ENCODE measurements at regions not wholly inside any gene's neighbourhood (a gene's known extent, or its start where the extent isn't known, plus 50 kb on each side); places are given as distances from the start of the nearest gene placed in this dataset.

DNA sequence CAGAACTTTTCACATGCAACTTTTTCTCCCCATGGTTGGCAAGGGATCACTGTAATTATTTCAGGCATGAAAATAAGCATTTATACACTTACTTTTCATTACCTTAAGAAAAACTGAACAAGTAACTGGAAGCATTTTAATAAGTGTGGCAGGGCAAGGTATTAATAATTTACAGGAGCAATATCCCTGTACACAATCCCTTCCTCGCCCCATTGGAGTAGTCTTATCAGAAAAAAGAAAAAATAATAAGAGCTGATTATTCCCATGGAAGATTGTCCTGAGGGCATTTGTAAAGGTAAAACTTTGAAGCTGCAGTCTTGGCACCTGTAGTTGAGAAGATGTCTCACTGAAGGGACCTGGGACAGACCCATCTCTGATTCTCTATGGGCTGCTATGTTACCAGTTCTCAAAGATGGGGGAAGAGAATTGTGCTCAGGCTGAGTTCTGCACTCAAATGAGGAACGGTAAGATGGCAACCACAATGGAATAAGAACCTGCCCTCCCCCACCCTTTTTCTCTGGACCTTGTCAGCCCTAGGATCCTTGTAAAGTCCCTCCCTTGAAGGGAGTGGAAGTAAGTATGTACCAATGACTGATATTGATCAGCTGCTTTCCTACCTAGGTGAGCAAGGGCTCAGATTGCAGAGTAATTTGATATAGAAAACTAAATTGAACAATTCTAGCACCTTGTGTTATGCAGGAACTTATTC, 70.0 kb upstream of the AHI1 start:
- no peaks in the 10 kb centered on the region for H3K79me2 ChIP-seq (ENCODE audit: insufficient read depth, low read length)
- FAIRE-seq, result no peak
- H3K27me3 ChIP-seq (ENCODE audit: control insufficient read depth in 1 of 2, insufficient read depth in 2 of 2, low read length in 2 of 2), result no peaks in the 10 kb centered on the region; a peak in 1 of 5 replicates
- H2AFZ ChIP-seq (ENCODE audit: low read length), result no peak overlapping the region
- BruUV-seq (replicated peaks), result no TSS peak
- H3K4me3 ChIP-seq (replicated peaks in 1 of 3; ENCODE audit: insufficient read depth in 1 of 3, low read depth in 2 of 3, low read length in 3 of 3), result no peak overlapping the region
- TF ChIP-seq MYC (CRISPR knock-in tag; IDR thresholded peaks at IDR 0.05; ENCODE audit: borderline replicate concordance) (no peak), ZFX (CRISPR knock-in tag; IDR thresholded peaks at IDR 0.05; ENCODE audit: low read depth) (no peak), ZNF710 (CRISPR knock-in tag; IDR thresholded peaks at IDR 0.05; ENCODE audit: borderline replicate concordance) (no peak), U2AF1 (optimal IDR thresholded peaks at IDR 0.05; ENCODE audit: low read depth, low read length) (no peak), SNAPC2 (CRISPR knock-in tag; IDR thresholded peaks at IDR 0.05) (no peak), ZNF383 (CRISPR knock-in tag; IDR thresholded peaks at IDR 0.05; ENCODE audit: borderline replicate concordance) (no peak), CHD2 (IDR thresholded peaks at IDR 0.05; ENCODE audit: low read depth, low read length) (no peak), ZBTB7A (CRISPR knock-in tag; IDR thresholded peaks at IDR 0.05) (no peak), ZNF441 (CRISPR knock-in tag; IDR thresholded peaks at IDR 0.05; ENCODE audit: borderline replicate concordance) (no peak), ZNF709 (CRISPR knock-in tag; IDR thresholded peaks at IDR 0.05) (no peak), ZBTB42 (CRISPR knock-in tag; IDR thresholded peaks at IDR 0.05) (no peak), ZNF558 (CRISPR knock-in tag; IDR thresholded peaks at IDR 0.05; ENCODE audit: borderline replicate concordance) (no peak), ISL2 (CRISPR knock-in tag; IDR thresholded peaks at IDR 0.05) (no peak), KDM3A (CRISPR knock-in tag; IDR thresholded peaks at IDR 0.05; ENCODE audit: low read depth) (no peak), ZFP1 (CRISPR knock-in tag; IDR thresholded peaks at IDR 0.05) (no peak), ZNF468 (CRISPR knock-in tag; IDR thresholded peaks at IDR 0.05) (no peak), MXD3 (CRISPR knock-in tag; IDR thresholded peaks at IDR 0.05) (no peak)
- TF ChIP-seq, protein P1, sequence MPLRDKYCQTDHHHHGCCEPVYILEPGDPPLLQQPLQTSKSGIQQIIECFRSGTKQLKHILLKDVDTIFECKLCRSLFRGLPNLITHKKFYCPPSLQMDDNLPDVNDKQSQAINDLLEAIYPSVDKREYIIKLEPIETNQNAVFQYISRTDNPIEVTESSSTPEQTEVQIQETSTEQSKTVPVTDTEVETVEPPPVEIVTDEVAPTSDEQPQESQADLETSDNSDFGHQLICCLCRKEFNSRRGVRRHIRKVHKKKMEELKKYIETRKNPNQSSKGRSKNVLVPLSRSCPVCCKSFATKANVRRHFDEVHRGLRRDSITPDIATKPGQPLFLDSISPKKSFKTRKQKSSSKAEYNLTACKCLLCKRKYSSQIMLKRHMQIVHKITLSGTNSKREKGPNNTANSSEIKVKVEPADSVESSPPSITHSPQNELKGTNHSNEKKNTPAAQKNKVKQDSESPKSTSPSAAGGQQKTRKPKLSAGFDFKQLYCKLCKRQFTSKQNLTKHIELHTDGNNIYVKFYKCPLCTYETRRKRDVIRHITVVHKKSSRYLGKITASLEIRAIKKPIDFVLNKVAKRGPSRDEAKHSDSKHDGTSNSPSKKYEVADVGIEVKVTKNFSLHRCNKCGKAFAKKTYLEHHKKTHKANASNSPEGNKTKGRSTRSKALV (CRISPR knock-in tag; IDR thresholded peaks at IDR 0.05), result no peak
- TF ChIP-seq, protein P2, sequence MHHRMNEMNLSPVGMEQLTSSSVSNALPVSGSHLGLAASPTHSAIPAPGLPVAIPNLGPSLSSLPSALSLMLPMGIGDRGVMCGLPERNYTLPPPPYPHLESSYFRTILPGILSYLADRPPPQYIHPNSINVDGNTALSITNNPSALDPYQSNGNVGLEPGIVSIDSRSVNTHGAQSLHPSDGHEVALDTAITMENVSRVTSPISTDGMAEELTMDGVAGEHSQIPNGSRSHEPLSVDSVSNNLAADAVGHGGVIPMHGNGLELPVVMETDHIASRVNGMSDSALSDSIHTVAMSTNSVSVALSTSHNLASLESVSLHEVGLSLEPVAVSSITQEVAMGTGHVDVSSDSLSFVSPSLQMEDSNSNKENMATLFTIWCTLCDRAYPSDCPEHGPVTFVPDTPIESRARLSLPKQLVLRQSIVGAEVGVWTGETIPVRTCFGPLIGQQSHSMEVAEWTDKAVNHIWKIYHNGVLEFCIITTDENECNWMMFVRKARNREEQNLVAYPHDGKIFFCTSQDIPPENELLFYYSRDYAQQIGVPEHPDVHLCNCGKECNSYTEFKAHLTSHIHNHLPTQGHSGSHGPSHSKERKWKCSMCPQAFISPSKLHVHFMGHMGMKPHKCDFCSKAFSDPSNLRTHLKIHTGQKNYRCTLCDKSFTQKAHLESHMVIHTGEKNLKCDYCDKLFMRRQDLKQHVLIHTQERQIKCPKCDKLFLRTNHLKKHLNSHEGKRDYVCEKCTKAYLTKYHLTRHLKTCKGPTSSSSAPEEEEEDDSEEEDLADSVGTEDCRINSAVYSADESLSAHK (CRISPR knock-in tag; IDR thresholded peaks at IDR 0.05; ENCODE audit: borderline replicate concordance), result no peak
- in situ Hi-C loops (cut with HindIII; ENCODE audit: extremely low pct_ligation_motif_present, low pct_unique_long_range_greater_than_20kb) (no loop called here), intact Hi-C loops (cut with micrococcal nuclease; ENCODE audit: unreplicated experiment) (no loop called here)
- WGBS (ENCODE audit: low lambda C conversion rate), result 31% methylated on average over 2 of the region's 2 CpGs
- H3K9ac ChIP-seq (ENCODE audit: insufficient read depth, low read depth, low read length), result no peak overlapping the region
- no peaks in the 10 kb centered on the region for H4K20me1 ChIP-seq (ENCODE audit: insufficient read depth, low read length)
- H3K4me1 ChIP-seq (ENCODE audit: insufficient read depth, low read length), result no peaks in the 10 kb centered on the region
- H3K27ac ChIP-seq (ENCODE audit: extremely low read length, insufficient read depth, low read length), result no peak overlapping the region
- no peaks in the 10 kb centered on the region for H3K9me3 ChIP-seq (ENCODE audit: low read length)
- ChIA-PET CTCF (ENCODE audit: low intra/inter-chr PET ratio, low total read pairs) (no interaction called here), POLR2A (no interaction called here)
- no peaks in the 10 kb centered on the region for H3K36me3 ChIP-seq (replicated peaks in 1 of 2; ENCODE audit: control insufficient read depth in 1 of 2, insufficient read depth in 2 of 2, low read length in 2 of 2)
- no peak for ATAC-seq
- no peak overlapping the region for H3K4me2 ChIP-seq (ENCODE audit: low read depth, low read length)
- no peak for DNase-seq (ENCODE audit: low spot score)

Measured in HepG2 (cell line).